GM12875 (cell line): ENCODE measurements at regions not wholly inside any gene's neighbourhood (a gene's known extent, or its start where the extent isn't known, plus 50 kb on each side); places are given as distances from the start of the nearest gene placed in this dataset.
"Not testable (repeated sequence)": the region's sequence is repeated elsewhere in the genome, so short reads cannot be mapped to it uniquely, and the experiment has no call there.

Experiments
- H3K4me3 ChIP-seq: one replicate; pipeline ENCODE4 v1.5.1; 2011; ENCODE audit warnings: low read depth, low read length, control low read depth
- TF ChIP-seq, protein P1 (sequence below): IDR thresholded peaks from 2 replicates; pipeline ENCODE4 v1.5.1; 2011; ENCODE audit warnings: low read depth, mild to moderate bottlenecking, control low read depth, inconsistent platforms, low read length, moderate library complexity, borderline replicate concordance; ENCODE audit not compliant: insufficient read depth

DNA sequence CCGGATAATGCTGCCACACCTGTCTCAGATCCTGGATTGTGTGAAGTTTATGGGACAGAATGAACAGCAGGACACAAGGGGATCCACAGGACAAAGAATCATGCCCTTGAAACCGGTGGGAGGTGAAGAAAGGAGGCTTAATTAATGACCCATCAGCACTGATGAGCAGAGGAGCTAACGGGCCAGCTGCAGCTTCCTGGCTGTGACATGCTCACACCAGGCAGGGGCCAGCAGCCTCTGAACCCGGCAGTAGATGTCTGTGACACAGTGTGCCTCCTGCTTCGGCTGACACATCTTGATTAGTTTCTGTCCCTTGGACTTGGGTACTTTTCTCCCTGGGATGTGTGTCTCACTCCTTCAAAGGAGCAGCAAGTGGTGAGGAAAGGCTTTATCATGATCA is 328.8 kb upstream of the BRINP1 start:
- TF ChIP-seq, protein P1, sequence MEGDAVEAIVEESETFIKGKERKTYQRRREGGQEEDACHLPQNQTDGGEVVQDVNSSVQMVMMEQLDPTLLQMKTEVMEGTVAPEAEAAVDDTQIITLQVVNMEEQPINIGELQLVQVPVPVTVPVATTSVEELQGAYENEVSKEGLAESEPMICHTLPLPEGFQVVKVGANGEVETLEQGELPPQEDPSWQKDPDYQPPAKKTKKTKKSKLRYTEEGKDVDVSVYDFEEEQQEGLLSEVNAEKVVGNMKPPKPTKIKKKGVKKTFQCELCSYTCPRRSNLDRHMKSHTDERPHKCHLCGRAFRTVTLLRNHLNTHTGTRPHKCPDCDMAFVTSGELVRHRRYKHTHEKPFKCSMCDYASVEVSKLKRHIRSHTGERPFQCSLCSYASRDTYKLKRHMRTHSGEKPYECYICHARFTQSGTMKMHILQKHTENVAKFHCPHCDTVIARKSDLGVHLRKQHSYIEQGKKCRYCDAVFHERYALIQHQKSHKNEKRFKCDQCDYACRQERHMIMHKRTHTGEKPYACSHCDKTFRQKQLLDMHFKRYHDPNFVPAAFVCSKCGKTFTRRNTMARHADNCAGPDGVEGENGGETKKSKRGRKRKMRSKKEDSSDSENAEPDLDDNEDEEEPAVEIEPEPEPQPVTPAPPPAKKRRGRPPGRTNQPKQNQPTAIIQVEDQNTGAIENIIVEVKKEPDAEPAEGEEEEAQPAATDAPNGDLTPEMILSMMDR: no peak
- H3K4me3 ChIP-seq: no peak overlapping the region

DNA sequence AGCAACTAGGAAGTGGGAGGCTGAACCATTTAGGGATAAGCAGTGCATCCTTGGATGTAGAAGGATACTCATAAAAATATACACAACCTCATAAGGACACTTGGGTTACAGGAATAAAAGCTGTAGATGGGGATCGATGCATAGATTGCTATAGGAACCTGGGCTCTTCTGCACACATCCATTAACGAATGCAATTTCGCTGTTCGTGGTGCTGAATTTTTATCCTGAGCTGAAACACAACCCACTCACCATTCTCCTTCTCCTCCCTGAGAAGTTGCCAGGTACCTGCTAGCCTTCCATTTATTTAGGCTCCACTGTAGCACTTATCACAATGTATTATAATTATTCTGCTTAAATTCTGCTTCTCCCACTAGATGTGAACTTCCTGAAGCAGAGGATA is 320.6 kb upstream of the BRINP1 start:
- H3K4me3 ChIP-seq: no peak overlapping the region
- TF ChIP-seq, protein P1: no peak

DNA sequence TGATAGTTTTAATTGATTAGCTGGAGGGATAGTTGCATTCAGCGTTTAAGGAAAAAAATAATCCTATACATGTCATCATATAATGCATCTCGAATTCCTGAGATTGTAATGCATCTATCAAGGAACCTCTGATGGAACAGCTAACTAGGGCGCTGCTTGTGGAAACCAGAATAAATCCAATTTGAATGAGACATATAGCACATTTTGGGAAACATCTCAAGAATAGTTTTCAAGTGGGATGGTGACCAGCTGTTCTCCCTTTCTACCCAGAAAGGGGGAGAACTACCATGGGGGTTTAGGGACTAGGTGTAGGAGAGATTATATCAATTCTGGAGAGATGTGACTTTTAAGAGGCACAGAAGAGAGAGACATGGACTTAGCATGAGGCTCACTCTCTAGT is 319.3 kb upstream of the BRINP1 start:
- TF ChIP-seq, protein P1: no peak
- H3K4me3 ChIP-seq: no peak overlapping the region

DNA sequence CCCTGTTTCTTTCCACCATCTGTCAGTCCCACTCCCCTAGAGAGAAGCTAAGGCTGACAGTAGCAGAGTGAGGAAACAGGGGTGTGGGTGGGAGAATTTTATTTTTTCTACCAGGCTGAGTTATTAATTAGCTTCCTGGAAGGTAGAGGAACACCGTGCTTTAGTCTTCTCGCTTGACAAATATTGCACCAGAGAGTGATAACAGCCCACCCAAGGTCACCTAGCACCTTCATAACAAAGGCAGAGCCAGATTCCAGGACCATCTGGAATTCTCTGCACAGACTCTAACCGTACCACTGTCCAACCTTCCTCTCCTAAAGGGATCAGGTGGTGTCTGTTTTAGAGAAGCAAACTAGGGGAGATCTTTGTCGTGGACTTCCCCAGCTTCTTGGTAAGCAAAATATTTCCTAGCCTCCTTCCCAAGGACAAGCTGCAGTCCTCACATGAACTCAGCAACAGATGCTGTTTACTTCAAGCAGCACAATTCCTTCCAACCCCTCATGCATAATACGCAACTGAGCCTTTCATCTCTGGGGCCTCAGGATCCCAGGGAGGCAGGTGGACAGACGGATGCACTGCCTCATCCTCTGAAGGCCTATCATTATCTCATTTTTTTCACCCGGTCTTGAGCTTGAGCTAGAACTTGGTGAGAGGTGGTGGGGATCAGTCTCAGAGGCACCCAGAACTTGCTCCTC is 308.7 kb upstream of the BRINP1 start:
- TF ChIP-seq, protein P1: no peak

GRCh38 chr9:119675951-119676350 is 306.7 kb upstream of the BRINP1 start:
- no peak overlapping the region for H3K4me3 ChIP-seq
- TF ChIP-seq, protein P1: no peak

More for the DNA sequence above, 308.7 kb upstream of the BRINP1 start:
- no peak overlapping the region for H3K4me3 ChIP-seq

DNA sequence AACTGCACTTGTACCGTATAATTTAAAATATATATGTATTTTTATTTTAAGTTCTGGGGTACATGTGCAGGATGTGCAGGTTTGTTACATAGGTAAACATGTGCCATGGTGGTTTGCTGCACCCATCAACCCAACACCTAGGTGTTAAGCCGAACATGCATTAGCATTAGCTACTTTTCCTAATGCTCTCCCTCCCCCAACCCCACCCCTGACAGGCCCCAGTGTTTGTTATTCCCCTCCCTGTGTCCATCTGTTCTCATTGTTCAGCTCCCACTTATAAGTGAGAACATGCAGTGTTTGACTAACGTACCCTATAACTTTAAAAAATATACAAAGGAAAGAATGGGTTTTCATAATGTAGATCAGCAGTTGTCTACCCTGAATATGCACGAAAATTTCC is 303.5 kb upstream of the BRINP1 start:
- H3K4me3 ChIP-seq: not testable (repeated sequence)

GRCh38 chr9:119667916-119668315 is 298.7 kb upstream of the BRINP1 start:
- H3K4me3 ChIP-seq: no peak overlapping the region
- TF ChIP-seq, protein P1: no peak

DNA sequence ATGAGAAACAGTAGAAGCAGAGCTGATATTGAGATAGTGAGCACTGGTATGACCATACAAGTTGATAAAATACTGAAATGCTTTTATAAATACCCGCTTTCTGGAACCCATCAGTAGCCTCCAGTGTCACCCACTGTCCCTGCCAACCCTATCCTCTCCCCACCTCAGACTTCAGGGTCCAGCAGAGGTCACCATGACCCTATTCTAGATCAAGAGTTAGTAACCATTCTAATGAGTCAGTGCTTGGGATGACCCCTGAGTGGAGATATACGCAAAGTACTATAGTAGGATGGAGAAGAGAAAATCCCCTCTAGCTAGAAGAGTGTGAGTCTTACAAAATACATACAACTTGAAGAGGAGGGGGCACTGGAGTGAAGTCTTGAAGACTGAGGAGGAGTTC is 297.9 kb upstream of the BRINP1 start:
- no peak overlapping the region for H3K4me3 ChIP-seq
- TF ChIP-seq, protein P1: no peak
